Renal cortex interstitium (tissue), 11 donors: ENCODE measurements at regions not wholly inside any gene's neighbourhood (a gene's known extent, or its start where the extent isn't known, plus 50 kb on each side); places are given as distances from the start of the nearest gene placed in this dataset.

Source experiments
- DNase-seq, 11 donors: peaks; one replicate each; pipeline ENCODE4 v3.0.0-alpha.2; 2013; ENCODE audit warnings: low read depth in 9 of 11, low spot score in 4 of 11; ENCODE audit errors: extremely low read depth in 1 of 11

DNA sequence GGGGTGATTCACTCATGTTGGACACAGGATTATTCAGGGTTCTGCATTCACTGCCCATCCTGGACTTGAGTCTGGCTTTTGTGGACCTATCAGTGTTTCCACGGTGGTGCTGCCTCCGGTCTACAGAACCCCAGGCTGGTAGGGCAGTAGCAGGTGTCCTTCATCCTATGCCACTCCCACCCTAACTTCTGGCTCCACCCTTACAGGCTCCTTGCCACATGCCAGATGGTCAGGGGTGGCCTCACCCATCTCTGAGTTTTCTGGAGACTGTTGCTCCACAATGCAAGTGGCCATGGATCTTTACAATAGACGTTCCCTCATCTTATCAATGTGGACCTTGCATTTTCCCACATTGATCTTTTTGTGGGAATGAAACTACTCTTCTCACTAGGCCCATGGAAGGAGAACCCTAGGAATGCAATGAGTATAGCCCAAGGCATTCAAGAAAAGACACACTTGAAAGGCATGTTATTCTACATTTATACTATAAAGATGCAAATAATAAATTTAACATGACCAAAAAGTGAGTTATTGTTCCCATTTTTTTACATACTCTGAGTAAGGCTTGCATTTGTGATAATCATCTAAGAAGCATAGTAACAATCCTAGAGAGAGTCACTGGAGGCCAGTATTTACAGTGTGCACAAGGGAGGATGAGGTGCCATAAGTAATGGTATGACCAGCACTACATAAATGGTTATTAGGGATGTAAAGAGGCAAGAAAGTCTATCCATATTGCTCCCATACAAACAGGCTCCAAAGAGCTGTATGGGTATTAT lies 57.4 kb upstream of the ADO start:
- no peak for DNase-seq

DNA sequence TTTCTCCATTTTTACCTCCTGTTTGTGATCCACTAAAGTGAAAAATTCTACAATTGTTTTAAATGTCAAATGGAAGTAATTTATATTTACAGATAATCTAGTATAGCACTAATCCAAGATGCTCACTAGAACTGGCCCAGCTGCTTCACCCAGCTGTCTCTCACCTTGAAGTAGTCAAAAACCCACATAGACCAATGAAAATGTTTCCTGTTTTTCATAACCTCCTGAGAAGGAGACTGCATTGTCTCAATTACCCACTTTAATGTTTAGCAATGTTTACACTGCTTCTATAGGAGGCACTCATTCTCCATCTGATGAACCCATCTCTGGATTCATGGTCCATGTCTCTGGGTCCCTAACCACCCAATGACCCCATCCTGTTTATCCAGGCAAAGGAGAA lies 56.1 kb upstream of the ADO start:
- DNase-seq: no peak

DNA sequence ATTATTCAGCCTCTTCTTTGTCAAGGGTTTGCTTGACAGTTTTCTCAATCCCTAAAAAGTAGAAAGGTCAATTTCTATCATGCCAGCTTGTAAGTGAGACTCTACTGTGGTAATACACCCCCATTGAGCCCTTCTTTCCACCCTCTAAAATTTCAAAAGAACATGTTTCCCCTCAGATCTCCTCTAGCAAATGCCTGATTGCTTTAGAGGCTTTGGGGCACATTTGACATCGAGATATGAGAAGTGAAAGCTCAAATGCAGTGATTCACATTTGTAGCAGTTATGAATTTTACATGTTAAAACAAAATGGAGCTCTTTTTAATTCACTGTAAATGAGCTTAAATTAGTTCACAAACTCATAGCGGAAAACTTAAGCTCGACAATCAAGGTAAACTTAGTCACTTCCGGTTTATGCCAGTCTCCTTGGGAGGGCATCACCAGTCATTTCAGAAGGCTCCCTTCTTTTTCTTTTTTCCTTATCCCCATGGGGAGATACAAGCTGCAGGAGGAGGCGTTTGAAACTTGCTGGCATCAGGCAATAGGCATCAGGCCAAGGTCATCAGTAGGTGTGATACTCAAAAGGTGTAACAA lies 55.3 kb upstream of the ADO start:
- no peak for DNase-seq
